ENCODE measurements at regions not wholly inside any gene's neighbourhood (a gene's known extent, or its start where the extent isn't known, plus 50 kb on each side); places are given as distances from the start of the nearest gene placed in this dataset.

GRCh38 chr2:103960129-103960513 is 893.8 kb upstream of the POU3F3 start:
- DNase-seq, result no peak

GRCh38 chr2:103960951-103961350 is 893.0 kb upstream of the POU3F3 start:
- no peak for DNase-seq

- no peak for DNase-seq
These were observed 892.1 kb upstream of the POU3F3 start for GRCh38 chr2:103961862-103962261.

- no peak for DNase-seq
These were observed 891.2 kb upstream of the POU3F3 start for GRCh38 chr2:103962670-103963069.

- no peak for DNase-seq
These were observed 890.7 kb upstream of the POU3F3 start for GRCh38 chr2:103963146-103963725.

GRCh38 chr2:103977241-103977640 is 876.7 kb upstream of the POU3F3 start:
- no peak for DNase-seq

- no peak for DNase-seq
These were observed 876.2 kb upstream of the POU3F3 start for GRCh38 chr2:103977668-103978067.

- no peak for DNase-seq
These were observed 873.5 kb upstream of the POU3F3 start for GRCh38 chr2:103980401-103980800.

- no peak for DNase-seq
These were observed 871.2 kb upstream of the POU3F3 start for GRCh38 chr2:103982691-103983090.

- no peak for DNase-seq
These were observed 867.9 kb upstream of the POU3F3 start for GRCh38 chr2:103986001-103986400.

GRCh38 chr2:103991591-103991990 is 862.3 kb upstream of the POU3F3 start:
- no peak for DNase-seq

- DNase-seq, result no peak
These were observed 849.1 kb upstream of the POU3F3 start for GRCh38 chr2:104004821-104005220.

- DNase-seq, result no peak
These were observed 837.1 kb upstream of the POU3F3 start for GRCh38 chr2:104016801-104017200.

- DNase-seq, result no peak
These were observed 830.6 kb upstream of the POU3F3 start for GRCh38 chr2:104023306-104023705.

GRCh38 chr2:104023765-104024164 is 830.1 kb upstream of the POU3F3 start:
- no peak for DNase-seq

- DNase-seq, result no peak
These were observed 828.6 kb upstream of the POU3F3 start for GRCh38 chr2:104025295-104025694.

GRCh38 chr2:104026725-104027124 is 827.2 kb upstream of the POU3F3 start:
- DNase-seq, result no peak

- DNase-seq, result no peak
These were observed 826.6 kb upstream of the POU3F3 start for GRCh38 chr2:104027321-104027720.

- DNase-seq, result no peak
These were observed 825.9 kb upstream of the POU3F3 start for GRCh38 chr2:104028061-104028460.

GRCh38 chr2:104033399-104033798 is 820.5 kb upstream of the POU3F3 start:
- DNase-seq, result no peak

- no peak for DNase-seq
These were observed 813.1 kb upstream of the POU3F3 start for GRCh38 chr2:104040771-104041170.

GRCh38 chr2:104041351-104041750 is 812.6 kb upstream of the POU3F3 start:
- no peak for DNase-seq

GRCh38 chr2:104043864-104044263 is 810.1 kb upstream of the POU3F3 start:
- DNase-seq, result no peak

GRCh38 chr2:104045071-104045470 is 808.8 kb upstream of the POU3F3 start:
- DNase-seq, result no peak

- no peak for DNase-seq
These were observed 807.4 kb upstream of the POU3F3 start for GRCh38 chr2:104046466-104046865.

- no peak for DNase-seq
These were observed 806.4 kb upstream of the POU3F3 start for GRCh38 chr2:104047516-104047915.

Data from T1000 (cell line).